Gastrocnemius medialis (tissue), 4 donors: ENCODE measurements at regions not wholly inside any gene's neighbourhood (a gene's known extent, or its start where the extent isn't known, plus 50 kb on each side); places are given as distances from the start of the nearest gene placed in this dataset.

Source experiments
- POLR2A ChIP-seq, 2 donors: fragments of 450-650 bp; IDR thresholded peaks; one replicate each; pipeline ENCODE4 v1.6.1; 2017; ENCODE audit warnings: antibody characterized with exemption in 2 of 2, mild to moderate bottlenecking in 2 of 2, moderate library complexity in 2 of 2
- TF ChIP-seq, protein P1 (sequence below), 5 experiments: fragments of 450-650 bp in 3 of 5; fragments of 200-600 bp in 2 of 5; sonication (generic) in 2 of 5; IDR thresholded peaks in 4 of 5; conservative IDR thresholded peaks in 1 of 5; 1 replicate in 4 of 5; 2 replicates in 1 of 5; pipeline ENCODE4 v1.5.1; 2016 to 2019; ENCODE audit warnings: antibody characterized with exemption in 5 of 5, mild to moderate bottlenecking in 3 of 5, moderate library complexity in 3 of 5

DNA sequence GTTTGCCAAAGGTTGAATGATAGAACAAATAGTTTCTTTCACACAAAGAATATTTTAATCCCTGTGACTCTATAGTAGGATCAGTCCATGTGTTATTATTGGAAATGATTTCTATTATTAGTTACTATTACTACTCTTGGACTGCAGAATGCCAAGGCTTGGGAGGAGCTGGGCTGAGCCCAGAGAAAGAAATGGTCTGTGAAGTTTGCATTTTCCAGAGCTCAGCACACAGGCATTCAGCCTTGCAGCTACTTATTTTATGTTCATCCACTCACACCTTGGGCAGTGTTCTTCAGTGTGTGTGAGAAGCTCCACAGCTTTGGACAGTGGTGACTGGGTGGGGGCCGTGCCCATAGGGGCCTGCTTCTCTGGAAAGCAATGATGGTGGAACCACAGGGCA is 583.1 kb downstream of the CCDC171 start:
- TF ChIP-seq, protein P1, sequence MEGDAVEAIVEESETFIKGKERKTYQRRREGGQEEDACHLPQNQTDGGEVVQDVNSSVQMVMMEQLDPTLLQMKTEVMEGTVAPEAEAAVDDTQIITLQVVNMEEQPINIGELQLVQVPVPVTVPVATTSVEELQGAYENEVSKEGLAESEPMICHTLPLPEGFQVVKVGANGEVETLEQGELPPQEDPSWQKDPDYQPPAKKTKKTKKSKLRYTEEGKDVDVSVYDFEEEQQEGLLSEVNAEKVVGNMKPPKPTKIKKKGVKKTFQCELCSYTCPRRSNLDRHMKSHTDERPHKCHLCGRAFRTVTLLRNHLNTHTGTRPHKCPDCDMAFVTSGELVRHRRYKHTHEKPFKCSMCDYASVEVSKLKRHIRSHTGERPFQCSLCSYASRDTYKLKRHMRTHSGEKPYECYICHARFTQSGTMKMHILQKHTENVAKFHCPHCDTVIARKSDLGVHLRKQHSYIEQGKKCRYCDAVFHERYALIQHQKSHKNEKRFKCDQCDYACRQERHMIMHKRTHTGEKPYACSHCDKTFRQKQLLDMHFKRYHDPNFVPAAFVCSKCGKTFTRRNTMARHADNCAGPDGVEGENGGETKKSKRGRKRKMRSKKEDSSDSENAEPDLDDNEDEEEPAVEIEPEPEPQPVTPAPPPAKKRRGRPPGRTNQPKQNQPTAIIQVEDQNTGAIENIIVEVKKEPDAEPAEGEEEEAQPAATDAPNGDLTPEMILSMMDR (IDR thresholded peaks at IDR 0.05 in 4 of 5, conservative IDR thresholded peaks at IDR 0.05 in 1 of 5), result no peak
- TF ChIP-seq POLR2A (IDR thresholded peaks at IDR 0.05), result no peak
